ENCODE measurements at regions not wholly inside any gene's neighbourhood (a gene's known extent, or its start where the extent isn't known, plus 50 kb on each side); places are given as distances from the start of the nearest gene placed in this dataset.

DNA sequence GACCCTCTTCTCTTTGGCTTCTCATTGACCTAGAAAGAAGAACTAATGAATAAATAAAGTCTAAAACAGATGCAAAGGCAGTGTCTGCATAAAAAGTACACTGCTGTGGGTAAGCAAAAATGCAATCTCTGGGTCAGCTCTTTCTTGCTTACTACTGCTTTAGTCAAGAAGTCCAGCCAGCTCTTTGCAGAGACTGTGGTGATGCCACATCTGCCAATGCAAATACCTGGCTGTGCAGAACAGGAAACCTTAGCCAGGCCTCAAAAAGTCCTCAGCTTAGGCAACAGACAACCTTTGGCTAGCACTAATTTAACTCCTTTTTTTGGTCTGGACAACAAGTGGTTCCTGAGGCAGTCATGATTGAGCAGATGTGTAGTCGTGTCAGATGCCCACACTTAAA, 73.6 kb upstream of the RND3 start:
- Histone ChIP-seq H3K36me3 (no peaks in the 10 kb centered on the region), H3K4me1 (no peaks in the 10 kb centered on the region), H3K4me3 (no peak overlapping the region), H3K9ac (no peak overlapping the region), H3K9me3 (no peaks in the 10 kb centered on the region), H4K20me1 (no peaks in the 10 kb centered on the region), H3K27ac (no peak overlapping the region), H3K27me3 (no peaks in the 10 kb centered on the region), H3K4me2 (no peak overlapping the region)
- TF ChIP-seq Cebpa-rat (IDR thresholded peaks at IDR 0.05), result no peak

DNA sequence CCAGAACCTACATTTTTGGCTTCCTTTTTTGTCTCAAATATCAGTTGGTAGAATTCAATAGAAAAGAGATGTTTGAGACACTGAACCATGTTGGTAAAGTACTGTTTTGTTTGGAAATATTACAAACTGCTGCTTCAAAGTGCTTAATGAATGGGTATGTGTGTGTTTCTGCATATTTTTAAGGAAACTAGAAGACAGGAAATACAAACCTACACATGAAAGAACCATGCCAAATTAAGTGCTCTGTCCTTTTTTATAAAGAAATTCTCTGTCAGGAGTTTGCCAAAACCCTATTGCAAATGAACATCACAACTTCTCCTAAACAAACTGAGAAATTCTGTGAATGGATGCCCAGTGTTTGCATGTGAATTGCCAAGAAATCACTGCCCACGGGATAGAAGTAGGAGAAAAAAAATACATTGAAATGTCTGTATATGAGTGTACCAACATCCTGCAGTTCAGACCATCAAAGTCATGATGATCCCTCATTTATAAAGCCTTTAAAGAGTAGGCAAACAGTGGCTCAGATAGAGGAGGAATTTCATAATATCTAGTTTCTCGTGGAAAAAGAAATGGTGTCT, 69.6 kb upstream of the RND3 start:
- H4K20me1 ChIP-seq, result no peaks in the 10 kb centered on the region
- H3K27me3 ChIP-seq, result no peaks in the 10 kb centered on the region
- no peak overlapping the region for H3K9ac ChIP-seq
- no peak for TF ChIP-seq Cebpa-rat (IDR thresholded peaks at IDR 0.05)
- H3K4me3 ChIP-seq, result no peak overlapping the region
- no peaks in the 10 kb centered on the region for H3K4me1 ChIP-seq
- H3K9me3 ChIP-seq, result no peaks in the 10 kb centered on the region
- H3K36me3 ChIP-seq, result no peaks in the 10 kb centered on the region
- H3K27ac ChIP-seq, result no peak overlapping the region
- H3K4me2 ChIP-seq, result no peak overlapping the region

DNA sequence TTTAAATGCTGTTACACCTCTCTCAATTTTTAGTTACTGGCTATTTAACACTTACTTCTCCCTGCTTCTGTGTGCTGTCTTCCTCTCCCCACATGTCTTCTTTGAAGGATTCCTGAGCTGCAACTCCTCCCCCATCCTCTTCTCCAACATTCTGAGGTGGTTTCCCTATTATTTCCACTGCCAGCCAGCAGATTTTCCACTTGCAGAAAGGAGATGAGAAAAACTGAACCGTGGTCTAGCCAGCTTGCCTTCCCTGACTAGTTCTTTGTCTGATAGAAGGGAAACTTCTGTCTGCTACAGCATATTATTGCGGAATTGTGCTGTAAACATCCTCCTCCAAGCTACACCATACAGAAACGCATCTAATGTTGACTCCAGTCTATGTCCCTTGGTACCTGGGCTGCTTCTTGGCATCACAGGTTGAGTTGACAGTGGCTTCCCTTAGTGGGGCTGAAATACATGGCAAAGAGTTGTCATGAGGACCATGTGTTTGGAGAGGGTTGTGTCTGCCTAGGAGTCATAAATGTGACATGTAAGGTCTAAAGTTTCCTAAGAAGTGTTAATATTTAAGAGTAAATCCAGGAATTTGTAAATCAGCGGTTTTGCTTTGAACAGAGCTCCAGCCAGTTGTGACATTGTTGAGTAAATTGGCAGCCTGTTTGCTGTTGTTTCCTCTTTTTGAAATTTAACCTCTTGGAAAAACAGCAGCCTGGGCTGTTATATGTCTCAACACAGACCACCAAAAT, 68.3 kb upstream of the RND3 start:
- no peak overlapping the region for H3K27ac ChIP-seq
- no peaks in the 10 kb centered on the region for H3K27me3 ChIP-seq
- H3K4me3 ChIP-seq, result no peak overlapping the region
- no peaks in the 10 kb centered on the region for H3K4me1 ChIP-seq
- no peaks in the 10 kb centered on the region for H4K20me1 ChIP-seq
- no peak overlapping the region for H3K4me2 ChIP-seq
- no peak for TF ChIP-seq Cebpa-rat (IDR thresholded peaks at IDR 0.05)
- H3K9ac ChIP-seq, result no peak overlapping the region
- H3K9me3 ChIP-seq, result no peaks in the 10 kb centered on the region
- H3K36me3 ChIP-seq, result no peaks in the 10 kb centered on the region

DNA sequence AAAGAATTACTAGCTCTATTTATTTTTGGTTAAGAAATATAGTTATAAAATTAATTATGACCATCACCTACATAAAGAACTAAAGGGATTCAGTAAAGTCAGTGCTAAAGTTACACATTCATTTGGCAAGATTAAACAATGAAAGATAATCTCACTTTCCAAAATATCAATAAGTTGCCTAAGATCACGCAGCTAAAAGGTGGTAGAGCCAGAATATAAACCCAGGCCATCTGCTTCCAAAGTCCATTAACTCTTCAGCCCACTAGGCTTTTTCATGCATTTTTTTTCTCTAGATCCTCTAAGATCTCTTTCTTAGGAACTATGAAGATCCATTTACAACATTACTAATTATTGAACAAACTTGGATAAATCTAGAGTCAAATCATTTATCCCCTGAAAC, 66.6 kb upstream of the RND3 start:
- Histone ChIP-seq H3K36me3 (no peaks in the 10 kb centered on the region), H3K4me3 (no peak overlapping the region), H3K9ac (no peak overlapping the region), H3K27ac (no peak overlapping the region), H4K20me1 (no peaks in the 10 kb centered on the region), H3K4me1 (no peaks in the 10 kb centered on the region), H3K27me3 (no peaks in the 10 kb centered on the region), H3K9me3 (no peaks in the 10 kb centered on the region), H3K4me2 (no peak overlapping the region)
- TF ChIP-seq Cebpa-rat (IDR thresholded peaks at IDR 0.05), result no peak

DNA sequence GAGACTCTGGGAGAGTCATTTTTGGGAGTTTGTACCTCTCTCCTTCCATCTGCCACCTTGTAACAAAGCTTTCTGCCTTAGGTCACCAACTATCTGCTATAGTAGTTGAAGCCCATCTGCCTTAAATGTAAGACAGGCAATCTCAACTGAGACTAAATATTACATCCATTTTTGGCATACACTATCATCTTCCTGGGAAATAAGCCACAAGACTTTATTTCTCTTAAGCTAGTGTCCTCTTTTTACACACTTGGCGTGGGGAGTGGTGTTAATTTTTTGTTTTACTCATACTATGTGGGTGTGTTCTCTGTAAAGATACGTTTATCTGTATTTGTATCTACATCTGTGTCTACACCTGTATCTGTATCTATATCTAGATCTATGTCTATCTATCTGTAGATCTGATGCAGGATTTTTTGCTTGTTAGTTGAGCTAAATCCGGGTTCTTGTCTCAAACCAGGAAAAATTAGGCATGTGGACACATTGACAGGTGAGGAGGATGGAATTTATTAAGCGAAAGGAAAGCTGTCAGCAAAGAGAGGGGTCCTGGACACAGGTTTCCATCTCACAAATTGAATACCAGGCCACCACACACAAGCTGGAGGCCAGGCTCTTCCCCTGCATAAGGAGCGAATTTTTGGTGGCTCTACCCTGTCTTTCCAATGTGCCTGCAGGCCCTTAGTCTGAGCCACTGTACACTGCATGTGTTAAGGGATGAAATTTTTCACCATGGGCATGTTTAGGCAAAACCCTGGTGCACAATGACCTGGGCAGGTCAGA, 64.8 kb upstream of the RND3 start:
- Histone ChIP-seq H3K9me3 (no peaks in the 10 kb centered on the region), H3K4me3 (no peak overlapping the region), H3K4me2 (no peak overlapping the region), H3K4me1 (no peaks in the 10 kb centered on the region), H4K20me1 (no peaks in the 10 kb centered on the region), H3K9ac (no peak overlapping the region), H3K27me3 (no peaks in the 10 kb centered on the region), H3K36me3 (no peaks in the 10 kb centered on the region), H3K27ac (no peak overlapping the region)
- no peak for TF ChIP-seq Cebpa-rat (IDR thresholded peaks at IDR 0.05)

DNA sequence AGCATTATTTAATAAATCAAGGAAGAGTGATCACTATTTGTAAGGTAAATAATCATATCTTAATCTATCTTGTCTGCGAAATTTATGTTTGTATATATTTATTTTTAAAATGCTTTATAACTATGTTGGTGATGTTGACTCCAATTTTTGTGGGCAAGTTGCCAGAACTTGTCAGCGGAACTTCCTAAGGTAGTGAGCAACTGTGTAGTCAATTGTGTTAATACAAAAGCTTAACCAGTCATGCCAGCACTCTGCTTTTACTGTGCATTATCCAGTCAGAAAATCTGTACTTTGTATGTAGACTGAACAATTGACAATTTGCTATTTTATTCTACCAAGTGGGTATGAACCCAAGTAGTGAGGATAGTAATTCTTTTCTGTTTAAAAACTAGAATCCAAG, 61.9 kb upstream of the RND3 start:
- Histone ChIP-seq H3K27me3 (no peaks in the 10 kb centered on the region), H3K9me3 (no peaks in the 10 kb centered on the region), H3K4me3 (no peak overlapping the region), H3K4me2 (no peak overlapping the region), H3K4me1 (no peaks in the 10 kb centered on the region), H4K20me1 (no peaks in the 10 kb centered on the region), H3K36me3 (no peaks in the 10 kb centered on the region), H3K27ac (no peak overlapping the region), H3K9ac (no peak overlapping the region)
- TF ChIP-seq Cebpa-rat (IDR thresholded peaks at IDR 0.05), result no peak

DNA sequence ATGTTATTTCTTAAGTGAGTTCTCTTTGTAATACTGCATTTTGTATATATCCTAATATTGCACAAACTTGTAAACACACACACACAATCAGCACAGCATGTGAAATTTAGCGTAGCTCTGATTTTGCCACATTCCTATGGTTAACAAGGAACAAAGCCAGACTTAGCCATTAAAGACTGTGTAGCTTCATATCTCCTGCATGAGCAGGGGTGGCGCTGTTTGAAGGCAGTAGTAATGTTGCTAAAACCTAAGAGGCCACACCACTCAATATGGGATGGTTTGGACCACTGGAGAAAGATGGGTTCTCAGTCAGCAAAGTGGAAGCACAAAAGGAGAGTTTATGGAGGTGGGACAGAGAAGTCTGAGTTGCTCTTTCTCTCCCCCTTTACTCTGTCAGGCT, 61.1 kb upstream of the RND3 start:
- TF ChIP-seq Cebpa-rat (IDR thresholded peaks at IDR 0.05), result no peak
- H3K4me1 ChIP-seq, result no peaks in the 10 kb centered on the region
- no peaks in the 10 kb centered on the region for H4K20me1 ChIP-seq
- H3K4me2 ChIP-seq, result no peak overlapping the region
- no peak overlapping the region for H3K4me3 ChIP-seq
- H3K9me3 ChIP-seq, result no peaks in the 10 kb centered on the region
- H3K9ac ChIP-seq, result no peak overlapping the region
- H3K36me3 ChIP-seq, result no peaks in the 10 kb centered on the region
- no peaks in the 10 kb centered on the region for H3K27me3 ChIP-seq
- no peak overlapping the region for H3K27ac ChIP-seq

DNA sequence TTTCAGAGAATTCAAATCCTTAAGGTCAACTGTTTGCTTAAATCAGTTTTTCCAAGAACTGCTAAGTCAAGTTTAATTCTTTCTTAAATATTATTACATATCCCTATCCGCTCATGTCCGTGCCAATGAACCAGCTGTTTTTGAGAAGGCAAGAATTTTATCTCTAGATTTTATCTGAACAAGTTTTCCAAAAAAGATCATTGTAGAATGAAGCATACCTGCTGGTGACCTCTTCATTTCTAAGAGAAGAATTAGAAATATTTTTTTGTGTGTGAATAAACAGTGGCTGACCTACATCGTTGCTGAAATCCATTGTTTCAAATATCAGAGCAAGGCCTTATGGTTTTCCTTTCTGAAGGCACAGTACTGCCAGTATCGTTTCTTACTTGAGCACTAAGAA, 58.4 kb upstream of the RND3 start:
- Histone ChIP-seq H3K9ac (no peak overlapping the region), H3K36me3 (no peaks in the 10 kb centered on the region), H3K4me2 (no peak overlapping the region), H3K27ac (no peak overlapping the region), H4K20me1 (no peaks in the 10 kb centered on the region), H3K4me1 (no peaks in the 10 kb centered on the region), H3K4me3 (no peak overlapping the region), H3K27me3 (no peaks in the 10 kb centered on the region), H3K9me3 (peaks cover 6% of the 10 kb centered on the region)
- no peak for TF ChIP-seq Cebpa-rat (IDR thresholded peaks at IDR 0.05)

DNA sequence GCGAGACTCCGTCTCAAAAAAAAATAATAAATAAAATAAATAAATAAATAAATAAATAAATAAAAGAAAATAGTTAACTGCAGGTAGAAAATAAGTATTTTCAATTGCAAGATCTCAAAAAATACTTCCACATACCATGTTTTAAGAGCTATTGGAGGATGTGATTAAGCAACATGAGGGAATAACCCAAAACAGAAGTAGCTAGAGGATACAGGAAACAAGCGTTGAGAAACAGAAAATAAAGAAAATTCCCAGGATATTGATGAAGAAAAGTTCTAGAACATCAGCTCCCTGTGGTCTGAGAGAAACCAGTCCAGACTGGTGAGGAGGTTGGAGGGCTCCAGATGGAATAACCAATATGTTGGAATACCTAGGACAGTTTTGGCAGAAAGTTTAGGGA, 57.3 kb upstream of the RND3 start:
- no peak for TF ChIP-seq Cebpa-rat (IDR thresholded peaks at IDR 0.05)
- H4K20me1 ChIP-seq, result no peaks in the 10 kb centered on the region
- no peaks in the 10 kb centered on the region for H3K27me3 ChIP-seq
- peaks cover 6% of the 10 kb centered on the region for H3K9me3 ChIP-seq
- no peak overlapping the region for H3K9ac ChIP-seq
- H3K27ac ChIP-seq, result no peak overlapping the region
- no peak overlapping the region for H3K4me3 ChIP-seq
- H3K36me3 ChIP-seq, result no peaks in the 10 kb centered on the region
- no peaks in the 10 kb centered on the region for H3K4me1 ChIP-seq
- H3K4me2 ChIP-seq, result no peak overlapping the region

DNA sequence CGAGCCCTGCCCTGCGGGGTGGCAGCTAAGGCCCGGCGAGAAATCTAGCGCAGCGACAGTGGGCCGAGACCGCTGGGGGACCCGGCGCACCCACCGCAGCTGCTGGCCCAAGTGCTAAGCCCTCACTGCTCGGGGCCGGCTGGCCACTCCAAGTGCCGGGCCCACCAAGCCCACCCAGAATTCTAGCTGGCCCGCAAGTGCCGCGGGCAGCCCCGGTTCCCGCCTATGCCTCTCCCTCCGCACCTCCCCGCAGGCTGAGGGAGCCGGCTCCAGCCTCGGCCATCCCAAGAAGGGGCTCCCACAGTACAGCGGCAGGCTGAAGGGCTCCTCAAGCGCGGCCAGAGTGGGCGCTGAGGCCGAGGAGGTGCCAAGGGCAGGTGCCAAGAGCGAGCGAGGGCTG, 55.2 kb upstream of the RND3 start:
- Histone ChIP-seq H3K27me3 (no peaks in the 10 kb centered on the region), H4K20me1 (no peaks in the 10 kb centered on the region), H3K4me2 (no peak overlapping the region), H3K4me3 (no peak overlapping the region), H3K27ac (no peak overlapping the region), H3K9ac (no peak overlapping the region), H3K9me3 (peaks cover 6% of the 10 kb centered on the region), H3K36me3 (no peaks in the 10 kb centered on the region), H3K4me1 (no peaks in the 10 kb centered on the region)
- TF ChIP-seq Cebpa-rat (IDR thresholded peaks at IDR 0.05), result no peak

Data from BLaER1 (cell line).